H1 (cell line): ENCODE measurements at regions not wholly inside any gene's neighbourhood (a gene's known extent, or its start where the extent isn't known, plus 50 kb on each side); places are given as distances from the start of the nearest gene placed in this dataset.

Experiments
- CTBP2 ChIP-seq: IDR thresholded peaks from 2 replicates; pipeline ENCODE4 v1.7.0; 2011; ENCODE audit warnings: borderline replicate concordance, mild to moderate bottlenecking, moderate library complexity, mixed read lengths, low read length; ENCODE audit not compliant: insufficient read depth, insufficient read length
- EP300 ChIP-seq, 2 experiments: IDR thresholded peaks; 1 replicate in 1 of 2; 2 replicates in 1 of 2; pipeline ENCODE4 v1.6.1; 2011 to 2012; ENCODE audit warnings: low read depth in 2 of 2, low read length in 2 of 2, mild to moderate bottlenecking in 2 of 2, borderline replicate concordance in 1 of 2, inconsistent platforms in 1 of 2, moderate library complexity in 1 of 2
- KDM1A ChIP-seq: fragments of 200-600, 300-600 bp; sonication (generic); IDR thresholded peaks from 2 replicates; pipeline ENCODE4 v1.7.1; 2016; ENCODE audit warnings: mild to moderate bottlenecking, low read length, borderline replicate concordance
- MAFK ChIP-seq: IDR thresholded peaks from 2 replicates; pipeline ENCODE4 v1.6.1; 2012; ENCODE audit warnings: low read depth, mild to moderate bottlenecking, improper control_type of control experiment, low read length
- NANOG ChIP-seq: IDR thresholded peaks from 2 replicates; pipeline ENCODE4 v1.6.1; 2011; ENCODE audit warnings: low read length, low read depth, mild to moderate bottlenecking, inconsistent platforms; ENCODE audit not compliant: insufficient read depth, poor library complexity, severe bottlenecking
- YY1 ChIP-seq: IDR thresholded peaks from 2 replicates; pipeline ENCODE4 v1.6.1; 2011; ENCODE audit warnings: low read depth, mild to moderate bottlenecking, low read length

GRCh38 chr16:35480361-35480760, 2020.9 kb downstream of the TP53TG3F start (continued):
- TF ChIP-seq MAFK (no peak), EP300 (IDR thresholded peaks at IDR 0.05; ENCODE audit: borderline replicate concordance in 1 of 2, low read depth in 2 of 2, low read length in 2 of 2) (no peak), NANOG (no peak), CTBP2 (no peak), YY1 (no peak), KDM1A (no peak)
